Kidney (tissue), 13 donors: ENCODE measurements at regions not wholly inside any gene's neighbourhood (a gene's known extent, or its start where the extent isn't known, plus 50 kb on each side); places are given as distances from the start of the nearest gene placed in this dataset.
A peak's percentile ranks its signal among the peaks of the same experiment; 100 is the strongest.

Experiments
- DNase-seq, 5 donors: peaks; one replicate each; pipeline ENCODE4 v3.0.0-alpha.2; 2013 to 2020
- FAIRE-seq: peaks from 2 replicates; lab custom pipeline; 2012; peaks lifted over from hg19 to GRCh38; lab: Jason Lieb, UNC
- H3K27ac ChIP-seq, 2 donors: one replicate each; pipeline ENCODE4 v1.7.0; 2013; ENCODE audit warnings: low read depth in 2 of 2, low read length in 2 of 2, inconsistent platforms in 1 of 2
- H3K27me3 ChIP-seq: one replicate; pipeline ENCODE4 v1.7.1; 2013; ENCODE audit warnings: low read length, inconsistent platforms; ENCODE audit not compliant: control insufficient read depth, insufficient read depth
- H3K36me3 ChIP-seq, 3 donors: one replicate each; pipeline versions ENCODE4 v1.7.0 to v1.7.1; 2013; ENCODE audit warnings: low read length in 3 of 3, control low read depth in 1 of 3, inconsistent platforms in 1 of 3; ENCODE audit not compliant: insufficient read depth in 3 of 3, control insufficient read depth in 2 of 3
- H3K4me1 ChIP-seq, 3 donors: one replicate each; pipeline versions ENCODE4 v1.7.0 to v1.7.1; 2013; ENCODE audit warnings: low read length in 3 of 3, inconsistent platforms in 1 of 3, low read depth in 1 of 3; ENCODE audit not compliant: control insufficient read depth in 2 of 3, insufficient read depth in 2 of 3
- H3K4me3 ChIP-seq, 3 donors: one replicate each; pipeline versions ENCODE4 v1.7.0 to v1.8.1; 2013; ENCODE audit warnings: low read length in 3 of 3, control low read depth in 1 of 3, inconsistent platforms in 1 of 3
- H3K9ac ChIP-seq, 3 donors: one replicate each; pipeline versions ENCODE4 v1.7.0 to v1.7.1; 2013; ENCODE audit warnings: low read length in 3 of 3, control low read depth in 1 of 3, inconsistent platforms in 1 of 3
- H3K9me3 ChIP-seq, 3 donors: one replicate each; pipeline versions ENCODE4 v1.7.0 to v1.7.1; 2013; ENCODE audit warnings: low read length in 3 of 3, control low read depth in 1 of 3, inconsistent platforms in 1 of 3; ENCODE audit not compliant: control insufficient read depth in 2 of 3, insufficient read depth in 1 of 3
- intact Hi-C: fragments of 100-400 bp; cut with DNase I; formaldehyde crosslinking; loops from one replicate; pipeline ENCODE4 v1.11.1; 2022
- TF ChIP-seq, protein P1 (sequence below): IDR thresholded peaks from 3 replicates; pipeline ENCODE4 v1.5.1; 2012; ENCODE audit warnings: mild to moderate bottlenecking, moderate library complexity, borderline replicate concordance; ENCODE audit not compliant: insufficient read depth; ENCODE audit errors: extremely low read depth
- donor health status: control.
- donor health status: control.
- donor health status: control.
- donor health status: control.
- donor health status: control.
- donor health status: DM: yes; HTN: yes; CAD: no.
- donor health status: Normal renal cell carcinoma (clear cell type).

DNA sequence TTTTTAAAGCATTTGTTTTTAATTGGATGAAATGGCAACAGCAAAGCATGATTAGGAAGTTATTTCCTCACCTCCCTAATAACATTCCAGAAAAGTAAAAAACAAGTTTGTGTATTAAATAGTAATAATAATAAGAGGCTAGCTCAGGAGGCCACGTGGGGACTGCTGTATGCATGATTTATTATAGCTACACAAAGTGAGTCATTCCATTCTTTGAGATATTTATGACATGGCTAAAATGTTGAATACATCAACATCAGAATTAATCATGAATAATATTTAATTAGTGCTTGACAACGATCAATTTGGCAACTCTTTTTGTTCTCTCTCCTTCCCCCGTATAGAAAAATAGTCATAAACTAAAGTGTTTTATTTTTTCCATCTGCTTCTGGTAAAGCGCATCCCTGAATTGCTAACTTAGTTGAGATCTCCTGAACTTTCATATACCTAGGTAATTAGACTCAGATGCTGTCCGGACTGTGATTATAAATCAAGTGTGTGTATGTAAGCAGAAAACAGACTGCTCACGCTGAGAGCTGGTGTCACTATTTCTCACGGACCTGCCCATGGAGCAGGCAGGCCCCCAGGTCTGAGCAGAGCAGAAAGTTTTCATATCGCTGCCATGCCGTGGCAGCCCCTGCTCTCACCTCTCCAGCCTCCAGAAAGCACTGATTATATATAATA, 125.7 kb downstream of the WT1 start:
- intact Hi-C loops: no loop called here
- no peak overlapping the region for H3K27ac ChIP-seq
- FAIRE-seq (no peak), DNase-seq (peak in 2 of 5 donors; percentile 46 to 79)
- H3K4me3 ChIP-seq: no peak overlapping the region
- no peaks in the 10 kb centered on the region for H3K9me3 ChIP-seq
- H3K27me3 ChIP-seq: no peaks in the 10 kb centered on the region
- no peaks in the 10 kb centered on the region for H3K36me3 ChIP-seq
- peaks cover 0 to 6% (median 2%) of the 10 kb centered on the region in 3 donors for H3K4me1 ChIP-seq
- H3K9ac ChIP-seq: no peak overlapping the region
- TF ChIP-seq, protein P1, sequence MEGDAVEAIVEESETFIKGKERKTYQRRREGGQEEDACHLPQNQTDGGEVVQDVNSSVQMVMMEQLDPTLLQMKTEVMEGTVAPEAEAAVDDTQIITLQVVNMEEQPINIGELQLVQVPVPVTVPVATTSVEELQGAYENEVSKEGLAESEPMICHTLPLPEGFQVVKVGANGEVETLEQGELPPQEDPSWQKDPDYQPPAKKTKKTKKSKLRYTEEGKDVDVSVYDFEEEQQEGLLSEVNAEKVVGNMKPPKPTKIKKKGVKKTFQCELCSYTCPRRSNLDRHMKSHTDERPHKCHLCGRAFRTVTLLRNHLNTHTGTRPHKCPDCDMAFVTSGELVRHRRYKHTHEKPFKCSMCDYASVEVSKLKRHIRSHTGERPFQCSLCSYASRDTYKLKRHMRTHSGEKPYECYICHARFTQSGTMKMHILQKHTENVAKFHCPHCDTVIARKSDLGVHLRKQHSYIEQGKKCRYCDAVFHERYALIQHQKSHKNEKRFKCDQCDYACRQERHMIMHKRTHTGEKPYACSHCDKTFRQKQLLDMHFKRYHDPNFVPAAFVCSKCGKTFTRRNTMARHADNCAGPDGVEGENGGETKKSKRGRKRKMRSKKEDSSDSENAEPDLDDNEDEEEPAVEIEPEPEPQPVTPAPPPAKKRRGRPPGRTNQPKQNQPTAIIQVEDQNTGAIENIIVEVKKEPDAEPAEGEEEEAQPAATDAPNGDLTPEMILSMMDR: no peak

DNA sequence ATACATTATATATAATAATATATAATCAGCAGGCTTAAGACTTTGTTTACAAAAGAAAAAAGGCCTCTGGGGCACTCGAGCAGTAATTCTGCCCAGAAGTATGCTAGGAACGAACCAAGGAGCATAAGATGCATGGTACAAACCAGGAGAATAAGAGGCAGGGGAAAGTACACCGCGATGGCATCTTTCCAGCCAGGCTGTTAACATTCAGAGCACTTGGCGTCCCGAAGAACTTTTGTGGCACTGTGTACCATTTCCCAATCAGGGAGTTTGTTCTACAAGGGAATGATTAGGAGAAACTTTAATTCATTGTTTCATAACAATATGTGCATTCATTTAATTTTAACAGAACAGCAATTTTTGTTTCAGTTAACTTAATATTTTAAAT, 125.1 kb downstream of the WT1 start:
- Histone ChIP-seq H3K9ac (no peak overlapping the region), H3K27me3 (no peaks in the 10 kb centered on the region), H3K27ac (no peak overlapping the region), H3K9me3 (no peaks in the 10 kb centered on the region), H3K4me3 (no peak overlapping the region), H3K36me3 (no peaks in the 10 kb centered on the region), H3K4me1 (peaks cover 0 to 6% (median 2%) of the 10 kb centered on the region in 3 donors)
- intact Hi-C loops: no loop called here
- DNase-seq (no peak), FAIRE-seq (no peak)
- TF ChIP-seq, protein P1: no peak

DNA sequence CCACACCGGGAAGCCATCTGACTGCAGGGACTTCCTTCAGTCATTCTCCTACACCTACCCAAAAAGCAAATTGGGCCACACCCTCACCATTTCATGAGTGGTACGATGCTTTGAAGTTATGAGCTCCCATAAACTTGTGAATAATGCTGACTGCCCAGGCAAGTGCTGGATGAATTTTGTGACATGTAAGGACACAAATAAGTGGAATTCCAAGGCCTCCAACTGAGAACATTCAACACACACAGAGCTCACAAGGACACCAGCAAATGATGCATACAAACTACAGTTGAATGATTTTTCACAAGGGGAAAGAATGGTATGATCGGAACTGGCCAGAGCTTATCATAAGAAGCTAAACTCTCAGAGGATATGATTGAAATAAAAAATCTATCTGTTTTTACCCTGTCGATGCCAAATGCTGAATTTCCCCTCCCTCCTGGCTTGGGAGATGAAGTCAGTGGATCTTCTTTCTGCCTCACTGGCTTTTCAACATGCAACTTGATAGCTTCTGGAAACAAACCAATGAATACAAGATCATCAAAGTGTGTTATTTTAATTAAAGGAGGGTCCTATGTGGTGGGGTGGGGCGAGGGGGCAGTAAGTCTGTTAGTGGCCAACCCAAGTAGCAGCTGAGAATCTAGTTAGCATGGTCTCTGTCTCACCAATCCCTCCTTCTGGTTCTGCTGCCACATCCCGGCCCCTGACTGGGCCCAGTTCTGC, 123.8 kb downstream of the WT1 start:
- TF ChIP-seq, protein P1: no peak
- Histone ChIP-seq H3K4me3 (no peak overlapping the region), H3K36me3 (no peaks in the 10 kb centered on the region), H3K27me3 (no peaks in the 10 kb centered on the region), H3K9me3 (no peaks in the 10 kb centered on the region), H3K9ac (no peak overlapping the region), H3K27ac (no peak overlapping the region), H3K4me1 (peaks cover 0 to 8% (median 2%) of the 10 kb centered on the region in 3 donors)
- FAIRE-seq (no peak), DNase-seq (peak in 4 of 5 donors; percentile 59 to 90 (median 76))
- intact Hi-C loops: no loop called here
